ENCODE measurements at regions not wholly inside any gene's neighbourhood (a gene's known extent, or its start where the extent isn't known, plus 50 kb on each side); places are given as distances from the start of the nearest gene placed in this dataset.
"Not testable (repeated sequence)": the region's sequence is repeated elsewhere in the genome, so short reads cannot be mapped to it uniquely, and the experiment has no call there.

DNA sequence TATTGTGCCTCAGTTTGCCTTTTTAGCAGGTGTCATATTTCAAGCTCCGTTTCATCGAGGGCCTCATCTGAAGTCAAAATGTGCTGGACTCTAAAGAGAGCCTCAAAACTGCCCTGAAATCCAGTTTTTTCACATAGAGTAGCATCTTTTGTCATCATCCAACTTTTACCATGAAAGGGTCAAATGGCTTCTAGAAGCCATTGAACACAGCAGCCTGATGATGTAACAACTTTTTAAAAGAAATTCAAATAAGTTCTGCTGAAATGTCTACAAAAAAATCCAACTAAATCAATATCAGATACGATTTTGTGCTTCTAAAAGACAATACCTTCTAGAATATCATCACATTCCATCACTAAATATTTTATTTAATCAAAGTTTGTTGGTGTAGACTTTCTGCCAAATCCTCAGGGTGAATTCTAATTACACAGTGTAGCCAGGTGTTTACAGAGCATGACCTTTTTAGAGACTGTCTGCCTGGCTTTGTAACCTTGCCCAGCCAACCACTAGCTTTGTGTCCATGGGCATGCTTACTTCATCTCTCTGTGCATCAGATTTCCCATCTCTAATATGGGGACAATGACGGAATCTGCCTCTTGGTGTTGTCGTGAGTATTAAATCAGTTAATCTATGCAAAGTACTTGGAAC, 505.0 kb downstream of the EBF1 start:
- H3K4me3 ChIP-seq (ENCODE audit: low read depth, low read length): no peak overlapping the region
- TF ChIP-seq, protein P1, sequence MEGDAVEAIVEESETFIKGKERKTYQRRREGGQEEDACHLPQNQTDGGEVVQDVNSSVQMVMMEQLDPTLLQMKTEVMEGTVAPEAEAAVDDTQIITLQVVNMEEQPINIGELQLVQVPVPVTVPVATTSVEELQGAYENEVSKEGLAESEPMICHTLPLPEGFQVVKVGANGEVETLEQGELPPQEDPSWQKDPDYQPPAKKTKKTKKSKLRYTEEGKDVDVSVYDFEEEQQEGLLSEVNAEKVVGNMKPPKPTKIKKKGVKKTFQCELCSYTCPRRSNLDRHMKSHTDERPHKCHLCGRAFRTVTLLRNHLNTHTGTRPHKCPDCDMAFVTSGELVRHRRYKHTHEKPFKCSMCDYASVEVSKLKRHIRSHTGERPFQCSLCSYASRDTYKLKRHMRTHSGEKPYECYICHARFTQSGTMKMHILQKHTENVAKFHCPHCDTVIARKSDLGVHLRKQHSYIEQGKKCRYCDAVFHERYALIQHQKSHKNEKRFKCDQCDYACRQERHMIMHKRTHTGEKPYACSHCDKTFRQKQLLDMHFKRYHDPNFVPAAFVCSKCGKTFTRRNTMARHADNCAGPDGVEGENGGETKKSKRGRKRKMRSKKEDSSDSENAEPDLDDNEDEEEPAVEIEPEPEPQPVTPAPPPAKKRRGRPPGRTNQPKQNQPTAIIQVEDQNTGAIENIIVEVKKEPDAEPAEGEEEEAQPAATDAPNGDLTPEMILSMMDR (IDR thresholded peaks at IDR 0.05; ENCODE audit: low read depth, low read length, missing control alignments): no peak
- DNase-seq (ENCODE audit: low read depth): no peak

DNA sequence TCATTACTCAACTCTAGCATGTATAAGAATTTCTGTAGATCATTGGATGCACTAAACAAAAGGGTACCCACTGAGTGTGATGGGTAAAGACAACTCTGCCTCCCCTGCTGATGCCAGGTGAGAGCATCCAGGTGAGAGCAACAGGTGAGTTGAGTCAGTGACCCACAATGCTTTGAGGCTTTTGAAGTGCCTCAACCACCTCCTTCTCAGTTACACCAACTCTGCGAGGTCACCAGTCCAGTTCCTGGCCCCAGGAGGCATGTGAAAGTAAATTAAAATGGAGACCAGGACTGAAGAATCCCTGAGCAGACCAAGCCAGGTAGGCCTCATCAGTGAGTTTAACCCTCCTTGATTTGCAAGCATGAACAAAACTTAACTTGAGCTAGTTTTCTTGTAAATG, 505.8 kb downstream of the EBF1 start:
- no peak overlapping the region for H3K4me3 ChIP-seq (ENCODE audit: low read depth, low read length)
- no peak for DNase-seq (ENCODE audit: low read depth)
- TF ChIP-seq, protein P1 (IDR thresholded peaks at IDR 0.05; ENCODE audit: low read depth, low read length, missing control alignments): no peak

DNA sequence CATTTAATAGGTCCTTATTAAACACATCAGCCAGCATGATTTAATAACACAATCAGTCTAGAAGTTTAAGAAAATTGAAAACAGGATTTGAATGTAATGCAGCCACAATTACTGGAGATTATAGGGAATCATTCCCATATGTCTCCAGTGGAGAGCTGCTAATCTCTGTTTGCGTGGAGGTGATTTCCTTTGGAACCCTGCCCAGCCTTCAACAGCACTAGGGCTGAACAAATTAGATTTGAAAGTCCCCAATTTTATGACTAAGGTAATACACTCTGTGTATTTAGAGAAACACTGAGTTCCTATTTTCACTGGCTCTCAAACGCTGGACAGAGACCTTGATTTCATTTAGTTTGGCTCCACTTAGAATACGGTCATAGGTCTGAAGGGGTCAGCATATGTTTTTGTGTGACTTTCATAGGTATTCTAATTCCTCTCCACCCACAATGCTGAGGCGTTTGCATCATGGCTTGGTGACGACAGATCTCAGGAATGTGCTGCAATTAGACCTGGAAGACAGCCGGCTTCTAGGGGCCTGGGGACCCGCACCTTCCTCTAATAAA, 508.3 kb downstream of the EBF1 start:
- TF ChIP-seq, protein P1 (IDR thresholded peaks at IDR 0.05; ENCODE audit: low read depth, low read length, missing control alignments): no peak

DNA sequence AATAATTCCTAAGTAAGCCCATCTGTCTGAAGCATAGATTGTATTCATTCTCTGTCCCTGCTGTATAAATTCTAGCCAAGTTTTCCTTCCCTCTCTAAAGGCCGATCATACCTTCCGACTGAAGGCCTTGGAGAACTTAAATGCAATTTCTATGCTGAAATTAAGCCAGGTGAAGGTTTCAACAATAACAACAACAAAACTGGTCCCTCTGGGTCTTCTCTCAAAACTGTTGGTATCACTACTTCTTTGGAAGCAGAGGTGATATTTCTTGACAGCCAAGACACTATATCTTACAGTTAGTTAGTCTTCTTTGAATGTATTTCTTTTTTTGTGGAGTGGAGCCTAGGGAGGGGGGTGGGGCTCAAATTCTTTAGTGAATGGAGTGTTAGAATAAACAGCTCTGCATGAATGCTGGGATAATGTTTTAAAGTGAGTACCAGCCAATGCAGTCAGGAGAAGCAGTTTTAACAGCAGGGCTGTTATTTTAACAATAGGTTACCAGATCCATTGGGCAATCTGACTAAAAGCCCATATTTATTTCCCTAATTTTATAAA, 508.9 kb downstream of the EBF1 start:
- no peak for DNase-seq (ENCODE audit: low read depth)
- H3K4me3 ChIP-seq (ENCODE audit: low read depth, low read length): no peak overlapping the region
- TF ChIP-seq, protein P1 (IDR thresholded peaks at IDR 0.05; ENCODE audit: low read depth, low read length, missing control alignments): no peak

More for the DNA sequence above, 508.3 kb downstream of the EBF1 start:
- no peak overlapping the region for H3K4me3 ChIP-seq (ENCODE audit: low read depth, low read length)
- no peak for DNase-seq (ENCODE audit: low read depth)

DNA sequence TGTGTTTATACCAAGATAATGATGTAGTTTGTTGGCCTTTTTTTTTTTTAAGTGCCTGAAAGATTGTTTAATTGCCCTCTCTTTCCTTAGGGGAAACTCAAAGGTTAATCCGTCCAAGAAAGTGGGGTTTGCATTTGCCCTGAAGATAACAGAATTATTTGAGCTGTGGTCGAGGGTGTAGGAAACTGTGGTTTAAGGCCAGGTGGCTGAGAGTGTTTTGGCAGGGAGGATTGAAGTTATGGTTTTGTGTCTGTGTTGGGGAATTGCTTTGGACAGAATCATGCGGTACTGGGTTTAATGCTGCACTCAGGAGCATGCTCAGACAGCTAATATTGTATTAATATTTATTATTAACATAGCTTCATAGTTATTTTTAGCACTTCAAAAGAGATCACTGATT, 509.8 kb downstream of the EBF1 start:
- DNase-seq (ENCODE audit: low read depth): no peak
- TF ChIP-seq, protein P1 (IDR thresholded peaks at IDR 0.05; ENCODE audit: low read depth, low read length, missing control alignments): no peak
- no peak overlapping the region for H3K4me3 ChIP-seq (ENCODE audit: low read depth, low read length)

DNA sequence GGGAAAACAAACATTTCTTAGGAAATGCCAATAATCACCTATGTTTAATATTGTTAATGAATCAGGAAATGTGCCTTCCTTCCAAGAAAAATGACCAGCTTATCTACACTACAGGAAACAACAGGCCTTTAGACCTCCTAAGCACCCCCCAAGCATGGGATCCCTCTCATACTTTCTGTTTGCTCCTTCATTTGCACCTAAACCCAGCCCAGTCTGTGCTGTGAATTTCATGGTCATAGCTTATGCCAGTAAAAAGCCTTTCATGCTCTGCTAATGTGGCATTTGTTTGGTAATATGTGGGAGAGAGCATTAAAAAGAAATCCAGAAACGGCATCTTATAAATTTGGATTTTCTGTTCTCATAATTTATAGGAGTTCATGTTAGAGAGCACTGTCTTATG, 511.1 kb downstream of the EBF1 start:
- DNase-seq (ENCODE audit: low read depth): no peak
- TF ChIP-seq, protein P1 (IDR thresholded peaks at IDR 0.05; ENCODE audit: low read depth, low read length, missing control alignments): no peak
- H3K4me3 ChIP-seq (ENCODE audit: low read depth, low read length): no peak overlapping the region

DNA sequence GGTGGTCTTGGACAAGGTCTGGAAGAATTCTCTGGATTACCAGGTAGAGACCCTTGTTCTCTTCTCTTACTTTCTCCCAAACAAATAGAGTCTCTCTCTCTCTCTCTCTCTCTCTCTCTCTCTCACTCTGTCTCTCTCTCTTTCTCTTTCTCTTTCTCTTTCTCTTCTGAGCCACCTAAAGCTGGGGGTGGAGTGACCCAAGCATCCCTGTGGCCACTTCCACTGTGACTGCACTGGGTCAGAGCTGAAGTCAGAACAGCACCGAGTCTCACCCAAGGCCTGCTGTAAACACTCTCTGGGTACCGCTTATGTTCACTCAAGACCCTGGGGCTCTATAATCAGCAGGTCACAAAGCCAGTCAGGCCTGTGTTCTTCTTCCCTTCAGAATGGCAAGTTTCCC, 513.7 kb downstream of the EBF1 start:
- no peak for DNase-seq (ENCODE audit: low read depth)
- no peak overlapping the region for H3K4me3 ChIP-seq (ENCODE audit: low read depth, low read length)
- TF ChIP-seq, protein P1 (IDR thresholded peaks at IDR 0.05; ENCODE audit: low read depth, low read length, missing control alignments): no peak

DNA sequence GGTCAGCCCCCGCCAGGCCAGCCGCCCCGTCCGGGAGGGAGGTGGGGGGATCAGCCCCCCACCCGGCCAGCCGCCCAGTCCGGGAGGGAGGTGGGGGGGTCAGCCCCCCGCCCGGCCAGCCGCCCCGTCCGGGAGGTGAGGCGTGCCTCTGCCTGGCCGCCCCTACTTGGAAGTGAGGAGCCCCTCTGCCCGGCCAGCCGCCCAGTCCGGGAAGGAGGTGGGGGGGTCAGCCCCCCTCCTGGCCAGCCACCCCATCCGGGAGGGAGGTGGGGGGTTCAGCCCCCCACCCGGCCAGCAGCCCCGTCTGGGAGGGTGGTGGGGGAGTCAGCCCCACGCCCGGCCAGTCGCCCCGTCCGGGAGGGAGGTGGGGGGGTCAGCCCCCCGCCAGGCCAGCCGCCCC, 517.0 kb downstream of the EBF1 start:
- not testable (repeated sequence) for DNase-seq (ENCODE audit: low read depth); H3K4me3 ChIP-seq (ENCODE audit: low read depth, low read length)

Data from GM12864 (cell line).